ENCODE measurements at regions not wholly inside any gene's neighbourhood (a gene's known extent, or its start where the extent isn't known, plus 50 kb on each side); places are given as distances from the start of the nearest gene placed in this dataset.
"Not testable (repeated sequence)": the region's sequence is repeated elsewhere in the genome, so short reads cannot be mapped to it uniquely, and the experiment has no call there.

DNA sequence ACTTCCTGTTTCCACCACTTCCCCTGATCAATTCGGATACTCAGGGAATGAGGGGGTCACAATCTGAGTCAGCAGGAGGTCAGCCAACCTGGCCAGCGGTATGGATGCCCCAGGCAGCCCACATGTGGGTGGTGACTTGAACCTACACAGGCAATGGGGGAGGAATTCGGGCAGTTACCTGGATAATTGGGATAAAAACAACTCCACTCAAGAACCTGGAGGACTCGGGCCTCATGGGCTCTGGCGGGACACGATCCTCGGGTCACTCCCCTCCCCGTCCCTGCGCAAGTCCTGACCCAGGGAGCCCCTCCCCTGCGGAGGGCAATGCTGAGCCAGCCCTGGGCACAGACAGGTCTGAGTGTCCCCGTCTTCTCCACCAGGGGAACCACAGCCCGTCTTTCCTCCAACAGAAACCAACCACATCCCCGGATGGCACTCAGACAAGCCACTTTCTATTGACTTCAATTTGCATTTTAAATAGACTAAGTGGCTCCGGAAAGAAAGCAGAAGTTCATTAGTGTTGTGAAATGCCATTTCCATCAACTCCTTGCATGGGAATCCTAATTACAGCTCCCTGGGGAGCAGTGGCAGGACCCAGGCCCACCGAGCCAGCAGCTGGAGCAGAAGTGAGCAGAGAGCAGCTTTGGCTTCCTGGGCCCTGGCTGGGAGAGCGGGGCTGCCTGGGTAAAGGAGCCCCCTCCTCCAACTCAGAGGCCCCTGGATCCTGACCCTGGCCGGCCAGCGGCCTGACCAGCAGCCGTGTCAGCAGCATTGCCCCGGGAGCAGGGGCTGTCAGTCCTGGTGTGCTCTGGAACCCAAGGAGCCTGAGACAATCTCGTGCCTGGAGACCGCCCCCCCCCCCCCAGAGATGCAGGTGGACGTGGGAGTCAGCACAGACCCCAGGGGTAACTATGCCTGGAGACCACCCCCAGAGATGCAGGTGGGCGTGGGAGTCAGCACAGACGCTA lies 374.1 kb downstream of the ADGRD1 start:
- TF ChIP-seq, protein P1, sequence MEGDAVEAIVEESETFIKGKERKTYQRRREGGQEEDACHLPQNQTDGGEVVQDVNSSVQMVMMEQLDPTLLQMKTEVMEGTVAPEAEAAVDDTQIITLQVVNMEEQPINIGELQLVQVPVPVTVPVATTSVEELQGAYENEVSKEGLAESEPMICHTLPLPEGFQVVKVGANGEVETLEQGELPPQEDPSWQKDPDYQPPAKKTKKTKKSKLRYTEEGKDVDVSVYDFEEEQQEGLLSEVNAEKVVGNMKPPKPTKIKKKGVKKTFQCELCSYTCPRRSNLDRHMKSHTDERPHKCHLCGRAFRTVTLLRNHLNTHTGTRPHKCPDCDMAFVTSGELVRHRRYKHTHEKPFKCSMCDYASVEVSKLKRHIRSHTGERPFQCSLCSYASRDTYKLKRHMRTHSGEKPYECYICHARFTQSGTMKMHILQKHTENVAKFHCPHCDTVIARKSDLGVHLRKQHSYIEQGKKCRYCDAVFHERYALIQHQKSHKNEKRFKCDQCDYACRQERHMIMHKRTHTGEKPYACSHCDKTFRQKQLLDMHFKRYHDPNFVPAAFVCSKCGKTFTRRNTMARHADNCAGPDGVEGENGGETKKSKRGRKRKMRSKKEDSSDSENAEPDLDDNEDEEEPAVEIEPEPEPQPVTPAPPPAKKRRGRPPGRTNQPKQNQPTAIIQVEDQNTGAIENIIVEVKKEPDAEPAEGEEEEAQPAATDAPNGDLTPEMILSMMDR (IDR thresholded peaks at IDR 0.05), result no peak
- no peaks in the 10 kb centered on the region for H3K36me3 ChIP-seq
- H3K9me3 ChIP-seq, result no peaks in the 10 kb centered on the region
- H3K4me1 ChIP-seq (ENCODE audit: control insufficient read depth in 1 of 2, low read depth in 2 of 2), result no peaks in the 10 kb centered on the region
- no peak for DNase-seq (ENCODE audit: low spot score)
- H3K4me3 ChIP-seq, result no peak overlapping the region
- H3K27me3 ChIP-seq (replicated peaks; ENCODE audit: insufficient read depth), result no peaks in the 10 kb centered on the region
- H3K27ac ChIP-seq, result no peak overlapping the region
- no peak for ATAC-seq (ENCODE audit: insufficient number of reproducible peaks, low FRiP score, low read depth)

- not testable (repeated sequence) for DNase-seq (ENCODE audit: low spot score); ATAC-seq (ENCODE audit: insufficient number of reproducible peaks, low FRiP score, low read depth); H3K27me3 ChIP-seq (replicated peaks; ENCODE audit: insufficient read depth); H3K9me3 ChIP-seq; H3K4me1 ChIP-seq (ENCODE audit: control insufficient read depth in 1 of 2, low read depth in 2 of 2); H3K4me3 ChIP-seq; H3K36me3 ChIP-seq; H3K27ac ChIP-seq
These were observed 375.4 kb downstream of the ADGRD1 start for GRCh38 chr12:131328861-131329845.

GRCh38 chr12:131330106-131330815 lies 376.6 kb downstream of the ADGRD1 start:
- ATAC-seq (ENCODE audit: insufficient number of reproducible peaks, low FRiP score, low read depth), result no peak
- TF ChIP-seq, protein P1 (IDR thresholded peaks at IDR 0.05), result no peak
- Histone ChIP-seq H3K4me1 (ENCODE audit: control insufficient read depth in 1 of 2, low read depth in 2 of 2) (no peaks in the 10 kb centered on the region), H3K4me3 (no peak overlapping the region), H3K27ac (no peak overlapping the region), H3K36me3 (no peaks in the 10 kb centered on the region), H3K9me3 (no peaks in the 10 kb centered on the region), H3K27me3 (replicated peaks; ENCODE audit: insufficient read depth) (no peaks in the 10 kb centered on the region)
- no peak for DNase-seq (ENCODE audit: low spot score)

- H3K9me3 ChIP-seq, result no peaks in the 10 kb centered on the region
- no peak overlapping the region for H3K27ac ChIP-seq
- ATAC-seq (ENCODE audit: insufficient number of reproducible peaks, low FRiP score, low read depth), result peak; percentile 17
- H3K36me3 ChIP-seq, result no peaks in the 10 kb centered on the region
- no peaks in the 10 kb centered on the region for H3K27me3 ChIP-seq (replicated peaks; ENCODE audit: insufficient read depth)
- TF ChIP-seq, protein P1 (IDR thresholded peaks at IDR 0.05), result no peak
- no peak overlapping the region for H3K4me3 ChIP-seq
- H3K4me1 ChIP-seq (ENCODE audit: control insufficient read depth in 1 of 2, low read depth in 2 of 2), result no peaks in the 10 kb centered on the region
- DNase-seq (ENCODE audit: low spot score), result no peak
These were observed 377.5 kb downstream of the ADGRD1 start for GRCh38 chr12:131331148-131331750.

DNA sequence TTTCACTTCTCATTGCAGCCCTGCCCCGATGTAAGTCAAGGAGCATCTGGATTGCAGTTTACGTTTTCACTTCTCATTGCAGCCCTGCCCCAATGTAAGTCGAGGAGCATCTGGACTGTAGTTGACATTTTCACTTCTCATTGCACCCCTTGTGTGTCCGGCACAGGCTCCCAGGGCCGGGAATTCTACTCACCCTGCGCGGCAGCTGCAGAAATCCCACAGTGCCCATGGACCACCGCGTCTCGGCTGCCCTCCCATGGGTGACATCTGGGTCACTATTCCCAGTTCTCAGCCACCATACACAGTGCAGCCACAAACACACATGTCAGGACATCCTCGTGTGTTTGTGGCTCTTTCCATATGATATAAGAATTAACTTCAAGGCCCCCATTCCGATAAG lies 378.5 kb downstream of the ADGRD1 start:
- H3K9me3 ChIP-seq, result no peaks in the 10 kb centered on the region
- DNase-seq (ENCODE audit: low spot score), result no peak
- no peaks in the 10 kb centered on the region for H3K36me3 ChIP-seq
- ATAC-seq (ENCODE audit: insufficient number of reproducible peaks, low FRiP score, low read depth), result no peak
- TF ChIP-seq, protein P1 (IDR thresholded peaks at IDR 0.05), result no peak
- no peaks in the 10 kb centered on the region for H3K27me3 ChIP-seq (replicated peaks; ENCODE audit: insufficient read depth)
- H3K4me3 ChIP-seq, result no peak overlapping the region
- no peak overlapping the region for H3K27ac ChIP-seq
- no peaks in the 10 kb centered on the region for H3K4me1 ChIP-seq (ENCODE audit: control insufficient read depth in 1 of 2, low read depth in 2 of 2)

All from thoracic aorta (tissue), 2 donors.